Testis (tissue), 2 donors: ENCODE measurements at regions not wholly inside any gene's neighbourhood (a gene's known extent, or its start where the extent isn't known, plus 50 kb on each side); places are given as distances from the start of the nearest gene placed in this dataset.

Source experiments
- DNase-seq: peaks from one replicate; pipeline ENCODE4 v3.0.0-alpha.2; 2019
- H3K27ac ChIP-seq, 2 donors: fragments of 200-600 bp; sonication (generic); one replicate each; pipeline ENCODE4 v1.5.1; 2019
- H3K27me3 ChIP-seq: fragments of 200-600 bp; sonication (generic); one replicate; pipeline ENCODE4 v1.5.1; 2019
- H3K36me3 ChIP-seq: fragments of 200-600 bp; sonication (generic); one replicate; pipeline ENCODE4 v1.5.1; 2017; ENCODE audit warnings: low read depth; ENCODE audit errors: missing control alignments
- H3K4me1 ChIP-seq: fragments of 200-600 bp; sonication (generic); one replicate; pipeline ENCODE4 v1.5.1; 2019
- H3K4me3 ChIP-seq, 2 donors: fragments of 200-600 bp; sonication (generic); one replicate each; pipeline ENCODE4 v1.5.1; 2017 to 2019
- H3K9me3 ChIP-seq: fragments of 200-600 bp; sonication (generic); one replicate; pipeline ENCODE4 v1.5.1; 2017
- CTCF ChIP-seq, 3 experiments: fragments of 450-650 bp in 2 of 3; fragments of 200-600 bp in 1 of 3; sonication (generic) in 1 of 3; IDR thresholded peaks; one replicate each; pipeline ENCODE4 v1.5.1; 2016 to 2019; ENCODE audit warnings: antibody characterized with exemption in 3 of 3, mild to moderate bottlenecking in 2 of 3, moderate library complexity in 1 of 3
- POLR2A ChIP-seq: fragments of 450-650 bp; IDR thresholded peaks from one replicate; pipeline ENCODE4 v1.6.1; 2017; ENCODE audit warnings: antibody characterized with exemption, mild to moderate bottlenecking, moderate library complexity
- WGBS, 2 donors: methylation state at CpG; one replicate each; pipeline ENCODE4 v1.1.5; 2018; 5-methylcytosine and 5-hydroxymethylcytosine counted together
- intact Hi-C: fragments of 100-400 bp; cut with DNase I; formaldehyde crosslinking; loops from one replicate; pipeline ENCODE4 v1.15.1; 2023; ENCODE audit warnings: low total_unique reads

GRCh38 chr2:71937396-71937795, 210.3 kb downstream of the CYP26B1 start:
- 89 to 93% methylated on average over 1 of the region's 1 CpG for WGBS, 2 donors

DNA sequence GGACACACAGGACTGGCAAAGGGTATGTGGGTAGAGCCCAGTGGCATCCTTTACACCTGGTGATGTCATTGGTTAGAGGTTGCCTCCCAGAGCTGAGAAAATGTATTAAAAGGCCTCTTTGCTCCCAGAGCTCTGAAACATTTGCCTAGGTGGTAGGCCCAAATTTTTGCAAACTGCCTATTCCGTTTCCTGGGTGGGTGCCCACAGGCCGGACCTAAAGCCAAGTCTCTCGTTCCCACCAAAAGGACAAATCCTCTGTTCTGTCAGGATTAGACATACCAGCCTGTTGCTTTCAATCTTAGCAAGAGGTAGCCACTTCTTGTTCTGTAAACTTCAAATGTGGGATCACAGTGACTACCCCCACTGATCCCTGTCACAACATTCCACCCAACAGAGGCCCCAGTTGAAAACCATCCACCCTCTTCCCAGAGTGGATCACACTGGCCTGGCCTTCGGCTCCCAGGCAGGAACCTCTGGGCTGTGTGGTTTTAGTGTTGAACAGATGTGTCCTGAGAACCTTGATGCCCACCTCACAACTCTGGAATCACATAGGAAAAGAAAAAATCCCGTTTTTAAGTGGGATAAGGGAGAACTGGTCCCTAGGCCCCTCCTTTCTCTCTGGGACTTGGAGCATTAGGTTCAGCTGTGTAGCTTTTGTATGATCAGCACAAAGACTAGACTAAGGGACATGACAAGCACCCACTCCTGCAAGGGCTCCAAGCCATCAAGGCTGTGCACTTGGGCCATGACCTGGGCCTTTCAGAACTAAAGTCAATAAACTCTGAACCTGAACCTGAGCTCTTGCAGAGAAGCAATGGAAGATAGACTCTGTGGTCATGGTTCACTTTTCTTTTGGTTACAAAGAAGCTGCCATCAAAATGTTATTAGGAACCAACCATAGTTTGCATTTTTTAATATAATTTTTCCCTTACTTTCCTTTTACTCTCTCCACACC, 211.3 kb downstream of the CYP26B1 start:
- no peak for TF ChIP-seq CTCF (IDR thresholded peaks at IDR 0.05)
- no peak for TF ChIP-seq POLR2A
- WGBS, 2 donors, result 75 to 85% methylated on average over 4 to 5 of the region's 5 CpGs
- intact Hi-C loops, result no loop called here
- H3K36me3 ChIP-seq, result no peaks in the 10 kb centered on the region
- H3K9me3 ChIP-seq, result no peaks in the 10 kb centered on the region
- no peaks in the 10 kb centered on the region for H3K4me1 ChIP-seq
- no peak for DNase-seq
- H3K27me3 ChIP-seq, result no peaks in the 10 kb centered on the region
- H3K27ac ChIP-seq, result no peak overlapping the region
- H3K4me3 ChIP-seq, result no peak overlapping the region

More at GRCh38 chr2:71937396-71937795, 210.3 kb downstream of the CYP26B1 start:
- H3K27me3 ChIP-seq, result no peaks in the 10 kb centered on the region
- DNase-seq, result no peak
- intact Hi-C loops, result no loop called here
- no peaks in the 10 kb centered on the region for H3K36me3 ChIP-seq
- H3K9me3 ChIP-seq, result no peaks in the 10 kb centered on the region
- no peak for TF ChIP-seq CTCF (IDR thresholded peaks at IDR 0.05)
- no peak for TF ChIP-seq POLR2A
- no peak overlapping the region for H3K4me3 ChIP-seq
- no peaks in the 10 kb centered on the region for H3K4me1 ChIP-seq
- no peak overlapping the region for H3K27ac ChIP-seq

DNA sequence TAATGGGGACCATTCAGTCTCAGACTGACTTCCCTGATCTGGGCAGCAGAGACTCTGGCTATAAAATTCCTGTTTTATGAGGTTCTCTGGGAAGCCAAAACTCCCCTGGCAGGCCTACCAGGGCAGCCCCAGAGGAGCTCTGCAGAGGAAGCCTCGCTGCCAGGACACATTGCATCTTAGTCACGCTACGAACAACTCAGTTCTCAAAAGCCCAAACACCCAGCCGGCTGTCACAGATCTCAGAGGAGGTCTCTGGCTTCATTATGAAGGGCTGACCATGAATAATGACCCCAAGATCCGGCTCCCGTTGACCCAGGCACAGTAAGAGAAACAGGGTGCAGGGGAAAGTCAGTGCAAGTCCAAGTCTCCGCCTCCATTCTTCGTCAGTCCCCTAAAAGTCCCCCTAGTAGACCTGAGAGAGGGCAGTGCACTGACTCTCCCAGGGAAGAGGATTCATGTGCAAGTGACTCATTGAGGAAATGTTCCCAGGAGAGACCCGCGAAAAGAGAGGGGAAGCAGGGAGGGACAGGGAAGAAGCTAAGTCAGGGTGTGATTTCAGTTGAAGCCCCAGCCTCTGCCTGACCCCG, 212.3 kb downstream of the CYP26B1 start:
- intact Hi-C loops, result no loop called here
- DNase-seq, result no peak
- H3K4me1 ChIP-seq, result no peaks in the 10 kb centered on the region
- no peaks in the 10 kb centered on the region for H3K36me3 ChIP-seq
- H3K27ac ChIP-seq, result no peak overlapping the region
- 53 to 73% methylated on average over 10 to 11 of the region's 11 CpGs for WGBS, 2 donors
- H3K27me3 ChIP-seq, result no peaks in the 10 kb centered on the region
- no peaks in the 10 kb centered on the region for H3K9me3 ChIP-seq
- H3K4me3 ChIP-seq, result no peak overlapping the region
- no peak for TF ChIP-seq POLR2A
- TF ChIP-seq CTCF (IDR thresholded peaks at IDR 0.05), result no peak

GRCh38 chr2:71934595-71935261, 212.9 kb downstream of the CYP26B1 start:
- no peaks in the 10 kb centered on the region for H3K36me3 ChIP-seq
- no peaks in the 10 kb centered on the region for H3K4me1 ChIP-seq
- H3K27ac ChIP-seq, result no peak overlapping the region
- 88 to 89% methylated on average over 4 of the region's 4 CpGs for WGBS, 2 donors
- DNase-seq, result no peak
- TF ChIP-seq CTCF (IDR thresholded peaks at IDR 0.05), result no peak
- no peak for TF ChIP-seq POLR2A
- H3K9me3 ChIP-seq, result no peaks in the 10 kb centered on the region
- H3K27me3 ChIP-seq, result no peaks in the 10 kb centered on the region
- no peak overlapping the region for H3K4me3 ChIP-seq
- intact Hi-C loops, result no loop called here
